ENCODE measurements at regions not wholly inside any gene's neighbourhood (a gene's known extent, or its start where the extent isn't known, plus 50 kb on each side); places are given as distances from the start of the nearest gene placed in this dataset.

- no peak for TF ChIP-seq POLR2AphosphoS5 (IDR thresholded peaks at IDR 0.05)
- TF ChIP-seq, protein P1, sequence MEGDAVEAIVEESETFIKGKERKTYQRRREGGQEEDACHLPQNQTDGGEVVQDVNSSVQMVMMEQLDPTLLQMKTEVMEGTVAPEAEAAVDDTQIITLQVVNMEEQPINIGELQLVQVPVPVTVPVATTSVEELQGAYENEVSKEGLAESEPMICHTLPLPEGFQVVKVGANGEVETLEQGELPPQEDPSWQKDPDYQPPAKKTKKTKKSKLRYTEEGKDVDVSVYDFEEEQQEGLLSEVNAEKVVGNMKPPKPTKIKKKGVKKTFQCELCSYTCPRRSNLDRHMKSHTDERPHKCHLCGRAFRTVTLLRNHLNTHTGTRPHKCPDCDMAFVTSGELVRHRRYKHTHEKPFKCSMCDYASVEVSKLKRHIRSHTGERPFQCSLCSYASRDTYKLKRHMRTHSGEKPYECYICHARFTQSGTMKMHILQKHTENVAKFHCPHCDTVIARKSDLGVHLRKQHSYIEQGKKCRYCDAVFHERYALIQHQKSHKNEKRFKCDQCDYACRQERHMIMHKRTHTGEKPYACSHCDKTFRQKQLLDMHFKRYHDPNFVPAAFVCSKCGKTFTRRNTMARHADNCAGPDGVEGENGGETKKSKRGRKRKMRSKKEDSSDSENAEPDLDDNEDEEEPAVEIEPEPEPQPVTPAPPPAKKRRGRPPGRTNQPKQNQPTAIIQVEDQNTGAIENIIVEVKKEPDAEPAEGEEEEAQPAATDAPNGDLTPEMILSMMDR (IDR thresholded peaks at IDR 0.05) = no peak
Measured at GRCh38 chr4:19739101-19739651, 512.5 kb upstream of the SLIT2 start.

Measured in transverse colon (tissue), 4 donors.